Left lung (tissue), 4 donors: ENCODE measurements at regions not wholly inside any gene's neighbourhood (a gene's known extent, or its start where the extent isn't known, plus 50 kb on each side); places are given as distances from the start of the nearest gene placed in this dataset.

Experiments
- ATAC-seq: fragments of 200-7000 bp; cut with Tn5 transposase; one replicate; pipeline ENCODE4 v1.9.1; 2020; ENCODE audit warnings: moderate library complexity
- DNase-seq, 4 donors: peaks; one replicate each; pipeline ENCODE4 v3.0.0-alpha.2; 2013 to 2020
- H3K27ac ChIP-seq, 2 donors: fragments of 200-600 bp; sonication (generic) in 1 of 2; one replicate each; pipeline versions ENCODE4 v1.5.0 to v1.8.0; 2020 to 2021
- H3K27me3 ChIP-seq, 2 donors: fragments of 200-600 bp; sonication (generic) in 1 of 2; one replicate each; pipeline versions ENCODE4 v1.5.0 to v1.8.0; 2020 to 2021
- H3K36me3 ChIP-seq, 2 donors: fragments of 200-600 bp; sonication (generic) in 1 of 2; one replicate each; pipeline versions ENCODE4 v1.5.0 to v1.8.0; 2020 to 2021
- H3K4me1 ChIP-seq, 2 donors: fragments of 200-600 bp; one replicate each; pipeline ENCODE4 v1.8.0; 2021
- H3K4me3 ChIP-seq, 2 donors: fragments of 200-600 bp; sonication (generic) in 1 of 2; one replicate each; pipeline versions ENCODE4 v1.5.0 to v1.8.0; 2020 to 2021; ENCODE audit warnings: mild to moderate bottlenecking in 1 of 2
- H3K9me3 ChIP-seq, 2 donors: fragments of 200-600 bp; sonication (generic) in 1 of 2; one replicate each; pipeline versions ENCODE4 v1.5.0 to v1.8.0; 2020 to 2021
- CTCF ChIP-seq, 2 donors: fragments of 200-600 bp; sonication (generic) in 1 of 2; IDR thresholded peaks; one replicate each; pipeline versions ENCODE4 v1.5.0 to v1.8.0; 2021; ENCODE audit warnings: antibody characterized with exemption in 2 of 2
- intact Hi-C, 2 donors: fragments of 100-400 bp; cut with DNase I; formaldehyde crosslinking; loops; one replicate each; pipeline versions ENCODE4 v1.11.2 to v1.14.2; 2022
- donor health status: DM: no; HTN: yes; CAD: no.
- donor health status: DM: no; HTN: no; CAD: no.

GRCh38 chr2:9114458-9114857 is 92.2 kb upstream of the ASAP2 start:
- Histone ChIP-seq H3K27ac (no peak overlapping the region), H3K4me3 (no peak overlapping the region), H3K9me3 (no peaks in the 10 kb centered on the region), H3K36me3 (no peaks in the 10 kb centered on the region), H3K27me3 (no peaks in the 10 kb centered on the region), H3K4me1 (no peaks in the 10 kb centered on the region)
- no peak for DNase-seq
- ATAC-seq, result no peak
- no peak for TF ChIP-seq CTCF (IDR thresholded peaks at IDR 0.05)
- intact Hi-C loops, result no loop called here

GRCh38 chr2:9113916-9114315 is 92.7 kb upstream of the ASAP2 start:
- Histone ChIP-seq H3K4me3 (no peak overlapping the region), H3K36me3 (no peaks in the 10 kb centered on the region), H3K4me1 (no peaks in the 10 kb centered on the region), H3K27ac (no peak overlapping the region), H3K9me3 (no peaks in the 10 kb centered on the region), H3K27me3 (no peaks in the 10 kb centered on the region)
- DNase-seq (no peak), ATAC-seq (no peak)
- intact Hi-C loops, result no loop called here
- TF ChIP-seq CTCF (IDR thresholded peaks at IDR 0.05), result no peak

GRCh38 chr2:9113262-9113661 is 93.3 kb upstream of the ASAP2 start:
- H3K36me3 ChIP-seq, result no peaks in the 10 kb centered on the region
- intact Hi-C loops, result no loop called here
- DNase-seq (no peak), ATAC-seq (no peak)
- peaks cover 0 to 3% of the 10 kb centered on the region in 2 donors for H3K4me1 ChIP-seq
- no peak for TF ChIP-seq CTCF (IDR thresholded peaks at IDR 0.05)
- no peaks in the 10 kb centered on the region for H3K9me3 ChIP-seq
- H3K4me3 ChIP-seq, result no peak overlapping the region
- no peak overlapping the region for H3K27ac ChIP-seq
- no peaks in the 10 kb centered on the region for H3K27me3 ChIP-seq

- ATAC-seq (peak; percentile 75), DNase-seq (peak in 2 of 4 donors; percentile 82 to 84)
- Histone ChIP-seq H3K27me3 (no peaks in the 10 kb centered on the region), H3K36me3 (no peaks in the 10 kb centered on the region), H3K27ac (no peak overlapping the region), H3K4me3 (no peak overlapping the region), H3K9me3 (no peaks in the 10 kb centered on the region), H3K4me1 (peaks cover 8 to 12% of the 10 kb centered on the region in 2 donors)
- no peak for TF ChIP-seq CTCF (IDR thresholded peaks at IDR 0.05)
- intact Hi-C loops, result no loop called here
Measured at GRCh38 chr2:9112079-9112721, 94.4 kb upstream of the ASAP2 start.

GRCh38 chr2:9110893-9111569 is 95.6 kb upstream of the ASAP2 start:
- Histone ChIP-seq H3K27me3 (no peaks in the 10 kb centered on the region), H3K4me3 (no peak overlapping the region), H3K36me3 (no peaks in the 10 kb centered on the region), H3K27ac (no peak overlapping the region), H3K4me1 (peaks cover 12 to 15% of the 10 kb centered on the region in 2 donors), H3K9me3 (no peaks in the 10 kb centered on the region)
- ATAC-seq (no peak), DNase-seq (no peak)
- no peak for TF ChIP-seq CTCF (IDR thresholded peaks at IDR 0.05)
- intact Hi-C loops, result no loop called here
